T-helper 17 cell (primary cell): ENCODE measurements at regions not wholly inside any gene's neighbourhood (a gene's known extent, or its start where the extent isn't known, plus 50 kb on each side); places are given as distances from the start of the nearest gene placed in this dataset.
A peak's percentile ranks its signal among the peaks of the same experiment; 100 is the strongest.
"Not testable (repeated sequence)": the region's sequence is repeated elsewhere in the genome, so short reads cannot be mapped to it uniquely, and the experiment has no call there.

Experiments
- ATAC-seq: fragments of 150-1000 bp; cut with Tn5 transposase; 2 replicates; pipeline ENCODE4 v1.10.0; 2021; ENCODE audit warnings: mild to moderate bottlenecking, moderate library complexity
- DNase-seq, 3 donors: peaks; one replicate each; pipeline versions ENCODE4 v3.0.0 to v3.0.0-alpha.2; 2020 to 2021
- H3K9me3 ChIP-seq: one replicate; pipeline ENCODE4 v1.7.0; 2013; ENCODE audit warnings: low read length, mild to moderate bottlenecking; ENCODE audit not compliant: control insufficient read depth, poor library complexity, severe bottlenecking
- H3K27ac Mint-ChIP-seq: one replicate; pipeline ENCODE4 v1.8.0; 2022; ENCODE audit warnings: mild to moderate bottlenecking, moderate library complexity, mixed read lengths
- H3K27me3 Mint-ChIP-seq: one replicate; pipeline ENCODE4 v1.8.0; 2022; ENCODE audit warnings: mixed read lengths
- H3K36me3 Mint-ChIP-seq: one replicate; pipeline ENCODE4 v1.8.0; 2022; ENCODE audit warnings: low read depth, mixed read lengths
- H3K4me1 Mint-ChIP-seq: one replicate; pipeline ENCODE4 v1.8.0; 2022; ENCODE audit warnings: mild to moderate bottlenecking, mixed read lengths
- H3K4me3 Mint-ChIP-seq: one replicate; pipeline ENCODE4 v1.8.0; 2022; ENCODE audit warnings: mild to moderate bottlenecking, moderate library complexity, mixed read lengths

GRCh38 chr7:36045326-36045725, 107.7 kb upstream of the EEPD1 start:
- H3K4me1 Mint-ChIP-seq: peaks cover 9% of the 10 kb centered on the region
- no peak for ATAC-seq
- H3K27me3 Mint-ChIP-seq: no peaks in the 10 kb centered on the region
- no peaks in the 10 kb centered on the region for H3K9me3 ChIP-seq
- H3K27ac Mint-ChIP-seq: no peak overlapping the region
- H3K36me3 Mint-ChIP-seq: peaks cover 2% of the 10 kb centered on the region
- H3K4me3 Mint-ChIP-seq: no peak overlapping the region
- DNase-seq: no peak

DNA sequence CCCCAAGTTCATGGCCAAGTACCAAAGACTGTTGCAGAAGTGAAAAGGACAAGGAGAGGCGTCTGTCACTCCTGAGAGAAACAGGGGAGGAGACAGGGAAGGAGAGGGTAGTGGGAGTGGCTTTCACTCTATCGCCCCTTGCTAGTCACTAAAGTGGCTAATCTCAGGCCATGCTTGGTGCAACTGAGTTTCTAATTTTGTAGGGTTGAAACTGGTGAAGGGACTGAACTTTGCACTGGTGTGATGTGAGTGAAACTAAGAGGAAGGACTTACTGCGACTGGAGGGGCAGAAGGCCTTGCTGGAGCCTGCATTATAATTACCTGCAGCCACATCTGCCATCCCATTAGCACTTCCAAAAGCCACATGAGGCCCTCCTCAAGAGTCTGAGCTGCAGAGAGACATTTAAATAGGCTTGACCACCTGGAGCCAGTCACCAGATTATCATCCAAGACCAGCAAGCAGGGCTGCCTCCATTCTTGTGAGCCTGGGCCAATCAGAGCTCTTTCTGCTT, 107.2 kb upstream of the EEPD1 start:
- DNase-seq: no peak
- peaks cover 2% of the 10 kb centered on the region for H3K36me3 Mint-ChIP-seq
- H3K4me1 Mint-ChIP-seq: peaks cover 9% of the 10 kb centered on the region
- no peak overlapping the region for H3K27ac Mint-ChIP-seq
- ATAC-seq: no peak
- no peak overlapping the region for H3K4me3 Mint-ChIP-seq
- H3K9me3 ChIP-seq: no peaks in the 10 kb centered on the region
- H3K27me3 Mint-ChIP-seq: no peaks in the 10 kb centered on the region

DNA sequence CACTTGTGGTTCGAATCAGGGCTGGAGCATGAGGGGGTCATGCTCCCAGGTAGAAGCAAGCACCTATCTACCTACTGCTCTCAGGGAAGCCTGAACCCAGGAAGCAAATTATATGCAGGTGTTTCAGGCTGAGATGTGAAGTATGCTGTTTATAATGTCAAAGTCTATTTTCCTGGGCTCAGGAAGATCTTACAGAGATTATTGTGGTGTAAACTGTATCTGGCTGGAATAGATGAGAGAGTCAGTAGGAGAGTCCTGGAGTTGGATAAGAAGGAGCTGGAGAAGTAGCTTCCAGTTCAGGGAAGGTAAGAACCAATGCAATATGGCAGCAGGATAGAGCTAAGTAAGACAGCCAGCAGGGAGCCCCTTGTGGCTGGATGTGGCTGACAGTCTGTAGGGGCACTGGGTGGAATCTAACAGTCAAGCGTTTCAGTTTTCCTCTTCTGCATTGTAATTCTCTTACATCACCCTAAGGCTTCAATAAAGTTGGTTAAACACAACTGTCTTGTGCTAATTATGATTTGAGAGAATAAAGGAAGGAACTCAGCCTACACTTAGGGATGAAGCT, 105.9 kb upstream of the EEPD1 start:
- Mint-ChIP-seq H3K4me3 (no peak overlapping the region), H3K36me3 (peaks cover 2% of the 10 kb centered on the region), H3K4me1 (peaks cover 4% of the 10 kb centered on the region), H3K27ac (no peak overlapping the region), H3K27me3 (peaks cover 5% of the 10 kb centered on the region)
- ATAC-seq: no peak
- H3K9me3 ChIP-seq: no peaks in the 10 kb centered on the region
- no peak for DNase-seq

DNA sequence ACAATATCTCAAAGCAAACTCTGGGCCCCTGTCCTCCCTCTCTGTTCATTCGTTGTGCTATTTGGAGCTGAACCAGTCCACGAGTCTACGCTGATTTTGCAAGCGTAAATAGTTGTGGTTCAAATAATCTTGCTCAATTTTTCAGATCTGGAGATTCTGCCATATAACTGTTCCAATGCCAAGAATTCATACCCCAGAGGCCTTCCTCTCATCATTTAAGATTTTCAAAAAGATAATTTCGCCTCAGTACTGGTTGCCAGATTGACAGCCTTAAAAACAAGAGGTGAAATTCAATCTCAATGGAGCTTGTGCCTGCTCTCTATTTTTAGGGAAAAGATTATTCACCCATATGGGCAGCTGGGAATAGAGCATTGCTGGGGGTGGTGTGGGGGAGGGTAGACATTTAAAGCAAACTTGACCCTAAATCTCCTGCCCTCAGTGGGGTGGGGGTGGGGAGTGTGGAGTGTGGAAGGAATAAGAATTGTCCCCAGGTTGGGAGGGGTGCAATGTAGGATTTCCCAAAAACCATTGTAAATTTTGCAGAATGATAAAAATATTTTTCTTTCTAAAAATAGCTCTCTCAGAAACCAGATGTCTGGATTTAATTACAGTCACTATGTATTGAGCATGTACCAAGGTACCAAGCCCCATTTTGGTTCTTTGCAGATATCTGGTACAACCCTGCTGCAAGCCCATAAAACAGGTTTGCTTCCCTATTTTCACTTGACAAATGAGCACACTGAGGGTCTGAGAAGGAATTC, 104.7 kb upstream of the EEPD1 start:
- peak overlapping the region; percentile 31 for H3K4me3 Mint-ChIP-seq
- H3K27ac Mint-ChIP-seq: no peak overlapping the region
- peaks cover 2% of the 10 kb centered on the region for H3K36me3 Mint-ChIP-seq
- DNase-seq (no peak), ATAC-seq (no peak)
- peaks cover 2% of the 10 kb centered on the region for H3K4me1 Mint-ChIP-seq
- peaks cover 6% of the 10 kb centered on the region for H3K27me3 Mint-ChIP-seq
- no peaks in the 10 kb centered on the region for H3K9me3 ChIP-seq

DNA sequence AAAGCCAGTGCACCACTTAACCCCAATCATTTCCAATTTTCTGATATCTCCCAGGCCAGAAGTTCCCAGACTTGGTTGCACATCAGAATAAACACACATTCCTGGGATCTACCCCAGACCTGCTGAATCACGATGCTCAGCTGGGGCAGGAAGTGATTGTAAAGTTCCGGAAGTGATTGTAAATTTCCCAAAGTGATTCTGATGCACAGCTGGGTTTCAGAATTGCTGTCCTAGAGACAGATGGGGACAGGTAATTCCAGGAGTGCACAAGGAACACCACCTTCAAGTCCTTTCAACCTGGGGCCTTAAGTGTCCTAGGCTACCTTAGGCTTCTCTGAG, 104.2 kb upstream of the EEPD1 start:
- Mint-ChIP-seq H3K4me3 (no peak overlapping the region), H3K27me3 (peaks cover 6% of the 10 kb centered on the region), H3K27ac (no peak overlapping the region), H3K4me1 (peaks cover 2% of the 10 kb centered on the region), H3K36me3 (peaks cover 2% of the 10 kb centered on the region)
- H3K9me3 ChIP-seq: no peaks in the 10 kb centered on the region
- ATAC-seq (no peak), DNase-seq (no peak)

DNA sequence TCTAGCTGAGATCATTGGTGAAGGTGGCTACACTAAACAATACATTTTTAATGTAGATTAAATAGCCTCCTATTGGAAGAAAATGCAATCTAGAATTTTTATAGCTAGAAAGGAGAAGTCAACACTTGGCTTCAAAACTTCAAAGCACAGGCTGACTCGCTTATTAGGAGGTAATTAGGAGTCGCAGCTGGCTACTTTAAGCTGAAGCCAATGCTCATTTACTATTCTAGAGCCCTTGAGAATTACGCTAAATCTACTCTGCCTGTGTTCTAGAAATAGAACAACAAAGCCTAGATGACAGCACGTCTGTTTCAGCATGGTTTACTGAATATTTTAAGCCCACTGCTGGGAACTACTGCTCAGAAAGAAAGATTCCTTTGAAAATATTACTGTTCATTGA, 101.6 kb upstream of the EEPD1 start:
- H3K27ac Mint-ChIP-seq: no peak overlapping the region
- no peak overlapping the region for H3K4me3 Mint-ChIP-seq
- peaks cover 3% of the 10 kb centered on the region for H3K36me3 Mint-ChIP-seq
- DNase-seq (no peak), ATAC-seq (no peak)
- H3K27me3 Mint-ChIP-seq: peaks cover 12% of the 10 kb centered on the region
- H3K9me3 ChIP-seq: no peaks in the 10 kb centered on the region
- peaks cover 2% of the 10 kb centered on the region for H3K4me1 Mint-ChIP-seq

DNA sequence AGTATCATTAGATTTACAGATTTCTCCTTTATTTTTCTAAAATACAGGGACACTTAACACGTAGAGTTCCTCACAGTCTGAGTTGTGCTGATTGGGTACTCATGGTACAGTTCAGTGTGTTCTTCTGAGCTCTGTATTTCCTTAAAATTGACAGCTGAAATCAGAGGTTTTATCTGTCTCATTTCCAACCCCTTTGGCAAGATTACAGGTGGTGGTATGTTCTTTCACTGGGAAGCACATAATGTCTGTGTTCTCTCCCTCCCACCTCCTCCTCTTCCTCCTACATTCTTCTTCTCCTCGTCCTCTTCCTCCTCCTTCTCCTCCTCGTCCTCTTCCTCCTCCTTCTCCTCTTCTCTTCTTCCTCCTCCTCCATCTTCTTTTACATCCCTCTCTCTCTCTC, 99.5 kb upstream of the EEPD1 start:
- ATAC-seq (no peak), DNase-seq (no peak)
- H3K4me1 Mint-ChIP-seq: no peaks in the 10 kb centered on the region
- H3K4me3 Mint-ChIP-seq: no peak overlapping the region
- H3K36me3 Mint-ChIP-seq: peaks cover 3% of the 10 kb centered on the region
- peaks cover 19% of the 10 kb centered on the region for H3K27me3 Mint-ChIP-seq
- H3K9me3 ChIP-seq: no peaks in the 10 kb centered on the region
- H3K27ac Mint-ChIP-seq: no peak overlapping the region

GRCh38 chr7:36054637-36055036, 98.4 kb upstream of the EEPD1 start:
- no peak for DNase-seq
- no peaks in the 10 kb centered on the region for H3K9me3 ChIP-seq
- H3K4me1 Mint-ChIP-seq: no peaks in the 10 kb centered on the region
- ATAC-seq: no peak
- peaks cover 27% of the 10 kb centered on the region for H3K27me3 Mint-ChIP-seq
- H3K4me3 Mint-ChIP-seq: no peak overlapping the region
- no peak overlapping the region for H3K27ac Mint-ChIP-seq
- H3K36me3 Mint-ChIP-seq: peaks cover 3% of the 10 kb centered on the region

DNA sequence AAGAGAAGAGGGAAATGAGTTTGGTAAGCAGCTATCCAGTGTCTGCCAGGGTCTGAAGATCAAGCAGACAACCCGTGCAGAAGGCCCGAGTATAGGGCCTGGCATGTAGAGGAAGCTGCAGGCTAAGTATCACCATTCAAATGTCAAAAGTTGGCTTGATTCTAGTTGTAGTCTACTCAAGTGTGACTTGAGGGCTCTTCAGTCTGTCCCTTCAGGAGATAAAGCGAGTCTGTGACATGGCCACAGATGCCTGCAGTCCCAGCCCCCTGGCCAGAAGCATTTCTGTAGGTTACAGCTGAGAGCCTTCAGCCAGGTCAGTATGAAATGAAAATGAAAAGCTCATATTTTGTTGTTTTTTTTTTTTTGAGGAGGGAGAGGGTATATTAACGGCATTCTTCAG, 97.8 kb upstream of the EEPD1 start:
- Mint-ChIP-seq H3K27ac (no peak overlapping the region), H3K27me3 (peaks cover 30% of the 10 kb centered on the region), H3K4me3 (no peak overlapping the region), H3K36me3 (peaks cover 3% of the 10 kb centered on the region), H3K4me1 (no peaks in the 10 kb centered on the region)
- no peaks in the 10 kb centered on the region for H3K9me3 ChIP-seq
- ATAC-seq (no peak), DNase-seq (no peak)

DNA sequence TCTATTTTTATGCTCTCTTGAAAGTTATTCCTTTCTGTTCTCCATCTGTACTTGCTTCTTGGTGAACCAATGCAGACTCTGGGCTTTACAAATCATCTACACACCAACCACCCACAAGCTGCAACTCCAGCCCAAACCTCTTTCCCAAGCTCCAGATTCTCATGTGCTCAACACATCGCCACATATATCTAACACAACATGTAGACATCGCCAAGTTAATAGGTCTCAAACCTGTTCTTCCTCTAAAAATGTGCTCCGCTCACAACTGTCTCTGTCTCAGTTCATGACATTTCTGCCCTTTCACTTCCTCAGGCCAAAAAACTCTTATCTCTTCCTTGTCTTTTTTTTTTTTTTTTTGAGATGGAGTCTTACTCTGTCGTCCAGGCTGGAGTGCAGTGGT, 95.7 kb upstream of the EEPD1 start:
- no peak overlapping the region for H3K4me3 Mint-ChIP-seq
- no peak overlapping the region for H3K27ac Mint-ChIP-seq
- DNase-seq: no peak
- no peaks in the 10 kb centered on the region for H3K4me1 Mint-ChIP-seq
- H3K27me3 Mint-ChIP-seq: peaks cover 24% of the 10 kb centered on the region
- H3K9me3 ChIP-seq: no peaks in the 10 kb centered on the region
- ATAC-seq: no peak
- peaks cover 3% of the 10 kb centered on the region for H3K36me3 Mint-ChIP-seq

- H3K27ac Mint-ChIP-seq: no peak overlapping the region
These were observed 94.9 kb upstream of the EEPD1 start for GRCh38 chr7:36058020-36058592.

GRCh38 chr7:36060388-36060787, 92.7 kb upstream of the EEPD1 start:
- not testable (repeated sequence) for H3K27ac Mint-ChIP-seq, ATAC-seq, H3K4me3 Mint-ChIP-seq, H3K36me3 Mint-ChIP-seq, H3K9me3 ChIP-seq, H3K4me1 Mint-ChIP-seq, DNase-seq
- H3K27me3 Mint-ChIP-seq: peaks cover 30% of the 10 kb centered on the region

More at GRCh38 chr7:36058020-36058592, 94.9 kb upstream of the EEPD1 start:
- H3K4me3 Mint-ChIP-seq: no peak overlapping the region
- peaks cover 26% of the 10 kb centered on the region for H3K27me3 Mint-ChIP-seq
- DNase-seq (no peak), ATAC-seq (no peak)
- no peaks in the 10 kb centered on the region for H3K9me3 ChIP-seq
- no peaks in the 10 kb centered on the region for H3K4me1 Mint-ChIP-seq
- peaks cover 3% of the 10 kb centered on the region for H3K36me3 Mint-ChIP-seq

DNA sequence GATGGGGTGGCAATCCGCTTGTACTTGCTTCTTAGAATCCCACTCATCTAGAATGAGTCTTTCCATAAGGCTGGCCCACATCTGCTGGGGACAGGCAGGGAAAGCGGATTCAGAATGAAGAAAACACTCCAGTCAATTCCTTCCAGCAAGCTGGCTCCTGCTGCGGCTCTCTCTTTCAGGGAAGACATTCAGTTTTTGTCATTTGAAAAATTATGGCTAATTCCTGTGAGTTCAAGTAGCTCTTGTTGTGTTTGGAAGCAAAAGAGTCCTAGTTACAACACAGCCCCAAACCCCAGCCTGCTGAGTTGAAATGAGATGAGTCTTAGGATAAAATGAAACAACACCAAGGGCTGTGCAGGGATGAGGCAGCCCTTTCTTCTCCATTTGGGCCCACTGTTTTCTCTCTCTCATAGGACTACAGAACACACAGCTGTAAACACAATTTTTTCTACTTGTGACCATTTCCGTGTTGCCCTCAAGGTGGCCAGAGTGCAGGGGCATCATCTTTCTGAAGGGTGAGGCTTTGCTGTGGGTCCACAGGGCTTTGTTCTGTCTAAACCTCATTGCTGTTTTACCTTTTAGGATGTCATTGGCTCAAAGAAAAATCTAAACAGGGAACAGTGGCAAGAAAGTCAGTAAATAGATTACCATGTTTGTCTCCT, 90.8 kb upstream of the EEPD1 start:
- DNase-seq (no peak), ATAC-seq (no peak)
- Mint-ChIP-seq H3K4me3 (no peak overlapping the region), H3K27me3 (peaks cover 24% of the 10 kb centered on the region), H3K4me1 (no peaks in the 10 kb centered on the region), H3K27ac (no peak overlapping the region), H3K36me3 (no peaks in the 10 kb centered on the region)
- no peaks in the 10 kb centered on the region for H3K9me3 ChIP-seq
